ENCODE measurements at regions not wholly inside any gene's neighbourhood (a gene's known extent, or its start where the extent isn't known, plus 50 kb on each side); places are given as distances from the start of the nearest gene placed in this dataset.
"Not testable (repeated sequence)": the region's sequence is repeated elsewhere in the genome, so short reads cannot be mapped to it uniquely, and the experiment has no call there.

DNA sequence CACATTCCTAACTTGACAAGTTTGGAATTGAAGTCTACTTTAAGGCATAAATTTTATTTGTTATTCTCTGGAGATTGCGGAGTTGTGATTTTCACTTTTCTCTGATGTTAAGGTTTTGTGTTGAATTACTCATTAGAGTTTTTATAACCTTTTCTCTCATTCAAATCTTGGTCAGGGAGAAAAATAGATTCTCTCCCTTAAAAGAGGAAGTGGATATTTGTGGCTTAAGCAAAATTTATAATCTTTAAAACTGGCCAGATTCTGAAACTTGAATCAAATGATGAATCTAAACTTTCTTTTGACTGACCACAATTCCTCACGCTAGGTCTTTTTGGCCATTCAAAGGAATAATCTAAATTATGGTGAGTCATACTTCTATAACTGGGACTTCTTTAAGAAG, 361.4 kb downstream of the TEX13C start:
- DNase-seq: no peak

DNA sequence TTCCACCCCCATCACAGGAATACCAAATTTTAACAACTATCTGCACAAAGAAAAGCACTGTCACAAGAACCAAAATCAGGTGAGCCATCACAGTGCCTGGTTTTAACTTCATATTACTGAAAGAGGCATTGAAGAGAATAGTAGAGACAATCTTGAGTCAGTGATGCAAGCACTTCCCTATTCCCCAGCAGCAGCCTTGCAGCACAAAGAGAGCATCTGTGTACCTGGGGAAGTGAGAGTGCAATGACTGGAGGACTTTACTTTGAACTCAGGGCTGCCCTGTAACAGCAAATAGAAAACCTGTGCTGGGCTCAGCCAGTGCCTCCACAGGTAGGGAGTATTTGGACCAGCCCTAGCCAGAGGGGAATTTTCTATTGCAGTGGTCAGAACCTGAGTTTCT, 361.8 kb downstream of the TEX13C start:
- no peak for DNase-seq

DNA sequence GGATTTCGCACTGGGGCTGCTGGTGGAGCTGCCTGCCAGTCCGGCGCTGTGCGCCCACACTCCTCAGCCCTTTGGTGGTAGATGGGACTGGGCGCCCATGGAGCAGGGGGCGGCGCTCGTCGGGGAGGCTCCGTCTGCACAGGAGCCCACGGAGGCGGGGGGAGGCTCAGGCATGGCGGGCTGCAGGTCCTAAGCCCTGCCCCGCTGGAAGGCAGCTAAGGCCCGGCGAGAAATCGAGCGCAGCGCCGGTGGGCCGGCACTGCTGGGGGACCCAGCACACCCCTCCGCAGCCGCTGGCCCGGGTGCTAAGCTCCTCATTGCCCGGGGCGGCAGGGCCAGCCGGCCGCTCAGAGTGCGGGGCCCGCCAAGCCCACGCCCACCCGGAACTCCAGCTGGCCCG, 370.9 kb downstream of the TEX13C start:
- not testable (repeated sequence) for DNase-seq

DNA sequence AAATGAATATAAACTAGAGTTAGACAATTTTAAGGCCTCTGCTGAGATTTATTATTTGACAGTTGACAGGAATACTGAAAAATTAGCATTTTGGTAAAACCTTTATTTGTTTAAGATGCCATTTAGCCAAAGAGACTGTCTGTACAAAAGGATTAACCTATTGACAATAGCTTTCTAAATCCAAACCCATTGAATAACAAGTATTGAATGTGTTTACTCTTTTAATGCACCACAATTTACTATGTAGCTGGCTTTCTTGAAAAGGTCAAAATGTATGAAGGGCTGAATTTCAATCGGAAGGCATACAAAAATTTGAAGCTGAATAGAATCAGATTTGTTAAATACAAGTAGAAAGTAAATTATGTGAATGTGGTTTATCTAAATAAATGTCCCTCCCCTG, 374.5 kb downstream of the TEX13C start:
- no peak for DNase-seq

DNA sequence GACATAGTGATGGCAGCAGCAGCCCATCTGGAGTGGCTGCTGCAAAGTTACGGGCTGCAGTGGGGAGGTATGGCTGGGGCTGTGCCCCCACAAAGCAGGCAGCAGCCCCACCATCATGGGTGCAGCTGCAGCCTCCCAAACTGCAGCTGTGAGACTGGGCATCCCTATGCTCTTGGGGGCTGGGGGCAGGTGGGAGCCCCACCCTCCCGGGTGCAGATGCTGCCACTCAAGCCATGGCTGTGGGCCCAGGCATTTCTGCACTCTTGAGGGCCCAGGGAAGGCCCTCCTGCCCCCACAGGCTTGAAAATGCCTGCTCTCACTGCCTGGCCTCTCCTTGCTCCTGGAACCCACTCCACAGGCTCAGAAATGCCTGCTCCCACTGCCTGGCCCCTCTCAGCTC, 389.4 kb downstream of the TEX13C start:
- no peak for DNase-seq

DNA sequence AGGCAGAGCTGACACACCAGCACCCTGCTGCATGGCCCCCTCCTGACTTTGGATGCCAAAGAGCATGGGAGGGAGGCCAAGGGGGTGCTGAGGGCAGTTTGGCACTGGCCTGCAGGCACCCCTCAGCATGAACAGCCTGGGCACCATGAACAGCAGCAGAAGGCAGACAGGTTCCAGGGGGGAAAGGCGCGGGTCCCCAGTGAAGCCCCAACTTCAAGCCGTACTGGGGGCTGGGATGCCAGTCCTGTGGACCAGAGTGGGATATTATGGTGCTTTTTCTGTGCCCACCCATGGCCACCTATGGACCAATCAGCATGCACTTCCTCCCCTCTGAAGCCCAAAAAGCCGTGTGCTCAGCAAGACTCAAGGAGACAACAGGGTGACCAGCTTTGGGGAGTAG, 389.9 kb downstream of the TEX13C start:
- DNase-seq: no peak

DNA sequence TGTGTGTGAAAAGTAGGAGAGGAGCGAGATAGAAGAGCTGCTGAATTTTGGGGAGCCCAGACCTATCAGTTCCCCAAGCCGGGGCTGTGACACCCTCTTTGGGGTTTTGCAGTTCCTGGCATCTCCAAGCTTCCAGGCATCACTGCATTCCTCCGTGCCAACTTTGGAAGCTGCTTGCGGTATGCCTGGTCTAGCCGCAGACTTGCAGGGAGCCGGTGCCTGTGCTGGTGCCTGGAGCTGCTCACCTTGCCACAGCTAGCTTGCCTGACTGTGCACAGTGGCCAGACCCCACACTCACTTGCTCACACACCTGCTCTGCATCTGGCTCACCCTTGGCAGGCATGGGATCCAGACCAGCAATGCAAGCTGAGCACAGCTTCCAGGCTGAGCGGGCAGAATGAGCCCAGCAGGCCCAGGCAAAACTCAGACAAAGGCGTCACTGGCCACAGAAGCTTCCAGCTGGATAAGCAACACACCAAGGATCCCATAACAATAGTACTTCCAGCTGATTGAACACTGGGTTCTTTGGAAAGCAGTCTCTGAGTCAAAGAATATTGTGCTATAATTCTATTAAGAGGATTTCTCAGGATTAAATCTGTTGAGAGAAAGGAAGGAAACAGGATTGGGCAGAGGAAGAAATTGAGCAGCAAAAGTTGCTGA, 390.9 kb downstream of the TEX13C start:
- DNase-seq: no peak

DNA sequence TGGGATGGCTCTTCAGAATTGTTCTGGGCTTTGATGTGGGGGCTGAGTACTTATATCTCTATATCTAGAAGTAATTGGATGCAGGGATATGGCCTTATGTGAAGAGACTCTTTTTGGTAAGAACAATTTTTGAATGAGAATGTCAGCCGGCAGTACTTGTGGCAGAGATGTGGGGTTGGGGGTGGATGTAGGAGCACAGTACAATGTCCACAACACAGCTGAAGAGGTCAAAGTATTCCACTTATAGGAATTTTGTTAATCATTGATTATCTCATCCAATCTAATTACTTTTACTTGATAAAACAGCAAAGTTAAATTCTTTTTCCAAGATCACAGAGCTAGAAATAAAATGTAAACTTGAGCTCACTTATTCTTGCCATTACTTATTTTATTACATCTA, 391.4 kb downstream of the TEX13C start:
- DNase-seq: no peak

DNA sequence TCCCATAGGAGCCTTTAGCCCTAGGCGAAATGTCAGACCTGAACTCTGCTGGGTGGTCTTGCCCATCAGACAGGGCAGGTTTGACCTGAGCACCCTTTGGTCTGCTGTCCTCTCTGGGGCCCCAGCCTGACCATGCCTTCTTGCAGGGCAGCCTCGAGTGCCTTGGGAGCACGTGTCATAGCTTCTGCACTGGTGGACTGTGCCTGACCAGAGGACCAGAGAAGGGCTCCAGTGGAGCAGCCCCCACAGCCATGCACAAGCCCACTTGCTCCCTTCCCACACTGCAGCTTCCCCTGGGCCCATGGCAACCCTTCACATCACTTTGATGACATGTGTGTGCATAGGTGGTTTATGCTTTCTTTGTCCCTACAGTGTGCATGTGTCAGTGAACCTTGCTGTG, 394.0 kb downstream of the TEX13C start:
- no peak for DNase-seq

DNA sequence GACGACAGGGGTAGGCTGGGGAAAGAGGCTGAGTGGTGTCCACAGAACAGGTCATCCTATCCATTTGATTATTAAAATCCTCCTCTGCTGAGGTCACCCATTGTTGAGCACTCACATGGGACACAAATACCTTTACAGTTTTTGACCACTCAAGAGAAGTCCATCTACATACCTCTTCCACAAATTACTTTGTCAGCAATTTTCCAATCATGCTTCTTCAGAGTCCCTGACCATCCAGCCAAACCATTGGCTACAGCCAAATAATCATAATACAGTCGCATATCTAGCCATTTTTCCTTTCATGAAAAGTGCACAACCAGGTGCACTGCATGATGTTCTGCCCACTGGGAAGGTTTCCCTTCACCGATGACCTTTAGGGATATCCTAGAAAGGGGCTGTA, 407.4 kb downstream of the TEX13C start:
- DNase-seq: no peak

DNA sequence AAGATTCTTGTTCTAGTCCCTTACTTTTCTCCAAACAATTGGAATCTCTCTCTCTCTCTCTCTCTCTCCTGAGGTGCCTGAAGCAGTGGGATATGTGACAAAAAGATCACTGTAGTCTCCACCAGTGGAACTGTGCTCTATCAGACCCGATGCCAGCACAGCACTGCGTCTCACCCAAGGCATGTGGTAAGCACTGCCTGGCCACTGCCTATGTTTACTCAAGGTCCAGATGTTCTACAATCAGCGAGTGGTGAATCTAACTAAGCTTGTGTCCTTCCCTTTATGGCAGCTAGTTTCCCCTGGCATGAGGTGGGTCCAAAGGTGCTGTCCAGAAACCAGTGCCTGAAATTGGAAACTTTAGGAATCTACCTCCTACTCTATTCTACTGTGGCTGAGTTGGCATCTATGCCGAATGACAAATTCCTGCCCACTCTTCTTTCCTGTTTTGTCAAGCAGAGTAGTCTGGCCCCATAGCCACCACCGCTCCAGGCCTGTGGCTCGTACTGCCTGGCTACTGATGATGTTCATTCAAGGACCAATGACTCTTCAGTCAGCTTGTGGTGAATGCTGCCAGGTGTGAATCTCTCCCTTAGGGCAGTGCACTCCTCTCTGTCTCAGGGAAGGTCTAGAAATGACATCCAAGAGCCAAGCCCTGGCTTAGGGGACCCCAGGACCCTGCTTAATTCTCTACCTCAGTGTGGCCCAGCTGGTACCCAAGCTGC, 416.5 kb downstream of the TEX13C start:
- DNase-seq: no peak

DNA sequence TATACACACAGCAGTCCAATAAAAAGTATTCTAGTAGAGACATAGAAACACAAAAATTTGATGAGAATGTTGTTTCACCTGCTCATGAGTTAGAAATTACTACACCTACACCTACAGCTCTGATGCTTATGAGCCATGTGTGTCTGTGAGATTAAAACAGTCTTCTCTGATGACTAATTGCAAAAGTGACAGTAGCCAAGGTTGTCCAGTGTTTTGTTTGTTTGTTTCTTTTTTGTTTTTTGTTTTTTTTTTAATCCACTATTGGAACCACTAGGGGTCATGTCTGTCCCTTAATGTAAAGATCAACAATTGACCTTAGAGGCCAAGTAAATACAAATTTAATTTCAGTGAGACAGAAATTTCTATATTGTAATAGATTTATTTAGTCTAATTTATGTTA, 423.1 kb downstream of the TEX13C start:
- DNase-seq: no peak

DNA sequence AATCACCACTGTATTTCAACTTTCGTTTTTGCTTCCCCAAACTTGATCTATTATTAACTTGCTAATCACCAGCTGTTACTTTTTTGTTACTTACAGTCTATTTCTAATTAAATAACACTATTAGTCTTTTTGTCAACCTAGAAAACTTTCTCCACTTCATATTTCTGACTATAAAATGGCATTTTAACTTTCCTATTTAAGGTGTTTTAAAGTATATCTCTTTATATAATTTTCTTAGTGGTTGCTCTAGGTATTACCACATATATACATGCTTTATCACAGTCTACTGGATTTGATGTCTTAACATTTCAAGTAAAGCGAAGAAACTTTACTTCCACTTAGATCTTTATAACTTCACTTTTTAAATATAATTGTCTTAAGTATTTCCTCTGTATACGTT, 421.2 kb downstream of the DCAF12L2 start:
- DNase-seq: no peak

DNA sequence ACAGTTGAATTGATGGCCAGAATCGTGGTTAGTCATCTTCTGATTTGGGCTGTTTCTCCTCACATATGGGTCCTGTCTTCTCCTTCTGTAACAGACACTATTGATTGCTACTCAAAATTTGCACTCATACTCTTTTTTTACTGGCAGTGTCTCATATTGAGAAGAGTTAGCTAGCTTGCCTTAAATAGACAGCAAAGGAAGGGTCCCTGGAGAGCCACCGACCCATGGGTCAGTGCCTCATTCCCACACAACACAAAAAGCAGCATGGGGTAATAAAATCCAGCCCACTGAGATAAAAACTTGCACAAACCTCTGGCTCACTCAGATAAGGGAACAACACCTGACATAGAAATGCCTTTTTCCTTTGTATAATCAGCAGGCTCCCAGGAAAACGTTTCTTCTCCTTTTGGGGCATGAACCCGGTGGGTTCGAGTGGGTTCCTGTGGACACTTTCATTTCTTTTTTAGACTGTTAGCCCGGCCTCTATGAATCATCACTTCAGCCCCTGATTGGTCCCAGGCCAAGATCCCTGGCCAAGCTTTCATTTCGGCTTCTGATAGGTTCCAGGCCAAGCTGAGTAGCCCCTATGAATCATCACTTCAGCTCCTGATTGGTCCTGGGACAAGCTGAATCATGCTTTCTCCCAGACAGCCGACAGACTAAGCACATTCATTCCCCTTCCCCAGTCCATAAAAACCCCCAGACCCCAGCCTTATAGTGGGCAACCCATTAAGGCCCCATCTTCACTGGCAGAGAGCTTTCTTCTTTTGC, 408.1 kb downstream of the DCAF12L2 start:
- DNase-seq: no peak

DNA sequence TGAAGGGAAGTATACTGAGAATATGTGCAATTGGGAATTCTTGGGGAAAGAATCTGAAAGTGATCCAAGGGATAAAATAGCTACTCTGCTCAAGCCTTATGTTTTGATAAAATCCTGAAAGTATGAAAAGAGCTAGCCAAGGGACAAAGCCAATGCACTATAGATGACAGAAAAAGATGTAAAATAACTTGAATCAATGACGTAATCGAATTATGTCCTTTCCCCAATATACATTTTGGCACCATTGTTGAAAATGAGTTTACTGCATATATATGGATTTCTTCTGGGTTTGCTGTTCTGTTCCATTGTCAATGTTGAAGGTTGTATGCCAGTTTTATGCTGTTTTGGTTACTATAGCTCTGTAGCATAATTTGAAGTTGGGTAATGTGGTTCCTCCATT, 407.3 kb downstream of the DCAF12L2 start:
- DNase-seq: no peak

DNA sequence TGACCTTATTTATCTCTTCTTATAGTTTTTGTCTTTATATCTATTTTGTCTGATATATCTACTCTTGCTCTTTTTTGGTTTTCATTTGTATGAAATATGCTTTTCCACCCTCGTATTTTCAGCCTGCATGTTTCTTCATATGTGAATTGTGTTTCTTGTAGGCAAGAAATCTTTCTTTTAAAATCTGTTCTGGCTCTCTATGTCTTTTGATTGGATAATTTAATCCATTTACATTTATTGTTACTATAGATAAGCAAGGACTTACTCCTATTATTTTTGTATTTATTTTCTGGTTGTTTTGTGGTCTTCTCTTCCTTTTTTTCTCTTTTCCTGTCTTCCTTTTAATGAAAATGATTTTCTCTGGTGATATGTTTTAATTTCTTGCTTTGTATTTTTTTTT, 403.1 kb downstream of the DCAF12L2 start:
- DNase-seq: no peak

DNA sequence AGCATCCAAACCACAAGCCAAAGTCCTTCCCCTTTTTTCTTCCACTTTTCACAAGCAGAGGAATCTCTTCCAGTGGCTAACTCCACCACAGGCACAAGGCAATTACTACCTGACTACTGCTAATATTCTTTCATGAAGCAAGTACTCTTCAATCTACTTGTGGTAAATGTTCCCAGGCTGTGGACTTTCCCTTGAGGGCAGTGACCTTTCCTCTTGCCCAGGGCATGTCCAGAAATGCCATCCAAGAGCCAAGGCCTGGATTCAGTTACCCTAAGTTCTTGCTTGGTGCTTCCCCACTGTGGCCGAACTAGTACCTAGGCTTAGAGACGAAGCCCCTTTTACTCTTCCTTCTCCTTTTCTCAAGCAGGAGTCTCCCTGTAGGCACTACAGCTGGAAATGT, 400.7 kb downstream of the DCAF12L2 start:
- DNase-seq: no peak

DNA sequence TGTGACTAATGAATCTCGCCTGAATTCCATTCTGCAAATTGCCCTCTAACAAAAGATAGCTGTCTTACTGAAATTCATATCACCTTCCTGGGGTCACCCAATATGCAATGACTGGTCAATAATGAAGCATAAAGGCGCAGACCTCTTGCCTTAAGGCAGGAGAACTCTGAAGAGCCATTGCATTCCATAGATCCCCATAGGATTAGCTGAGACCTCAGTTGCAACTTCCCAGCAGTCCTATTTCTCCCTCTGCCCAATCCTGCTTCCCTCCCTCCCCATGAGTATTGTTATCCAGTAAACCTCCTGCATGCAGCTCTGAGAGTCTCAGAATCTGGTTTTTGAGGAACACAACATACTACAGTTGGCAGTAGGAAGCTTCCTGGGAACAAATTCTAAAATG, 396.5 kb downstream of the DCAF12L2 start:
- no peak for DNase-seq

DNA sequence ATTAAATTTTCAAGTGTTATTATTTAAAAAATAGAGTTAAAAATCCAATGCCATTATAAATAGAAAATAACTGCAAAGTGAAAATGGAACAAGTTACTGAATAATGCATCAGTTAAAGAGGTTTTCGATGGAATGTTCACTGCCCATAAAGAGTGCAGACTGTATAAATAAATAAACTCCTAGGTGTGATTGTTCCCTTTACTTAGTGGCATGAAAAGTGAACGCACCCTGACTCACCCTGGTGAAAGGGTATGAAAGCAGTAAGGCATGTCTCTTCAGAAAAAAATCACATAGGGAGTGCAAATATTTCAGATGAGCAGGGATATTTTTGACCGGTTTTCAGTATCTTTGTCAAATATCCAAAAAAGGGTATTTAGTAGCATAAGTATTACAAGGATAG, 387.8 kb downstream of the DCAF12L2 start:
- no peak for DNase-seq

DNA sequence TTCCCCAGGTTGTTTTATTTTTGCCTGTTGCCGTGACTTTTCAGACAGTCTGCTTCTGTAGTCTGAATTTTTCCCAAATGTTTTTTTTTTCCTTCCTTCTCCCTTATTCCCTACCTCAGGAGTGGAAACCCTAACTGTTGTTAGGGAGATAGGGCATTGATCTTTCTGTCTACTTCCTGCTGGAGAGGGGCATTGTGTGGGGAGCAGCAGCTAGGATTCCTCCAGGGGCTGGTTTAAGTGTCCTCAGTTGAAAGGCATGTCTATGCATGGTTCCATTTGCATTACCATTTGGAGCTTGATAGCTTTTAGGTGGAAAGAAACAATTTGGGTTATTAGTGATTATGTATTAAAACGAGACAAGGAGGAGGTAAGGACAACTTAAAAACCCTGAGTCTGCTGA, 383.9 kb downstream of the DCAF12L2 start:
- DNase-seq: no peak

DNA sequence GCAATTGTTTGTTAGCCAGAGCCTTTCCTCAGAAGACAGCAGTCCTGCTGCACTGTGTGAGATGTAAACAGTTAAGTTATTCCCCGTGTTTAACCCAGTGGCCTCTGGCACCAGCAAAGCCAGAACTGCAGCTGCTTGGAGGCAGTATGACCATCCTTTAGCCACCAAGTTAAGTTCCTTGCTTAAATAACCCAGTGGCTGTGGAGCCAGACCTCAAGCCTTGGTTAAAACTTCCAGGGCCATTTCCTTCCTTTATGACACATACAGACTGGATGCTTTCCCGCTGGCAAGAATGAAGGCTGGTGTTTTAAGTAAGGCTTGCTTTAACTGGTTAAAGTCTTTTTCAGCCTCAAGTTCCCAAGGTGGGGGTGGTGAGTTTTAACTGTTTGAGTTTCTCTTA, 379.8 kb downstream of the DCAF12L2 start:
- no peak for DNase-seq

DNA sequence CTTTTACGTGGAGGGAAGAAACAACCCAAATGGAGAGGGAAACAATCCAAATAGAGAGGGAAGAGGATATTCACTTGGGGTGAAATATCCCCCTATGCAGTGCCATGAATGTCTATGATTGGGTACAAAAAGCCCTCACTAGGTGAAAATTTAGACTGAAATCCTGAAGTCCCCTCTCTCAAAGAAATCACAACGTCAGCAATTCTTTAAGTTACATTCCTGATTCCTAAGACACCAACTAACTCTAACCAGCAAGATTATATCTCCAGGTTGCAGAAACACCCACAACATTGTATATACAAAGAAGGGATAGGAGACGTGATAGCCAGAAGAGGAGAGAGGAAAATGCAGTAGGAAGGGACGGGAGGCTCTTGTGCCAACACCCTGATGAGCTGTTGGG, 374.3 kb downstream of the DCAF12L2 start:
- DNase-seq: no peak

DNA sequence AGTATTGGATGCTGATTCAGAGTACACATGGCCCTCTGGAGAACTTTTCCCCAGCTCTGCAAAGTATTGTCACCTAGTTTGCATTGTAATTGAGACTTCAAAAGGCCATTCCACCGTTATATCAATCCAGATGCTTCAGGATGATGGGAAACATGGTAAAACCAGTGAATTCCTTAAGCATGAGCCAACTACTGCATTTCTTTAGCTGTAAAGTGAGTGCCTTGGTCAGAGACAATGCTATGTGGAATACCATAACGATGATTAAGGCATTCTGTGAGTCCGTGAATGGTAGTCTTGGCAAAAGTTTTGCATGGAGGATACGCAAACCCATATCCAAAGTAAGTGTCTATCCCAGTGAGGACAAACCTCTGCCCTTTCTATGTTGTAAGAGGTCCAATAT, 355.2 kb downstream of the DCAF12L2 start:
- DNase-seq: no peak

DNA sequence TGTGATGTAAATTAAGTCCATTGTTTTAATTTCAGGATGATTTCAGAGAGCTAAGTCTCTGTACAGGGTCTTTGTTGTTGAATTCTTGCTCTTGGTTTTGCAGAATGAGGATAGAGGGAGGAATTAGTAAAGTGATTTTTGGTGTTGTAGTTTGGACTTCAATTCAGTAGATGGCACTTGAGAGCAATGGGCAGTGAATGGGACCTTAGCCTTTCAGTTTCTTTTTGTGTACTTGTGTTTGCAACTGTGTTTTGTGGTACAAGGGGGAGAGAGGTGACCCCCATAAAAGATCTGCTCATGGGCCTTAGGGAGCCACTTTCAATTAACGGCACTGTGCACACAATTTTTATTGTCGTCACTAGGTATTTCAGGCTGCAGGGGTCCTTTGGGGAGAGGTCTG, 340.0 kb downstream of the DCAF12L2 start:
- no peak for DNase-seq
